GM18951 (cell line): ENCODE measurements at regions not wholly inside any gene's neighbourhood (a gene's known extent, or its start where the extent isn't known, plus 50 kb on each side); places are given as distances from the start of the nearest gene placed in this dataset.

Experiments
- POLR2A ChIP-seq: IDR thresholded peaks from 4 replicates; pipeline ENCODE4 v1.6.1; 2011; ENCODE audit warnings: mild to moderate bottlenecking; ENCODE audit not compliant: insufficient read length, insufficient read depth; ENCODE audit errors: extremely low read depth
- in situ Hi-C: fragments of 300-500 bp; cut with MboI; formaldehyde crosslinking; loops from one replicate; pipeline ENCODE4 v1.12.0; 2022; ENCODE audit warnings: low sequenced_read_pairs, mixed read lengths, inconsistent platforms; ENCODE audit not compliant: unreplicated experiment

DNA sequence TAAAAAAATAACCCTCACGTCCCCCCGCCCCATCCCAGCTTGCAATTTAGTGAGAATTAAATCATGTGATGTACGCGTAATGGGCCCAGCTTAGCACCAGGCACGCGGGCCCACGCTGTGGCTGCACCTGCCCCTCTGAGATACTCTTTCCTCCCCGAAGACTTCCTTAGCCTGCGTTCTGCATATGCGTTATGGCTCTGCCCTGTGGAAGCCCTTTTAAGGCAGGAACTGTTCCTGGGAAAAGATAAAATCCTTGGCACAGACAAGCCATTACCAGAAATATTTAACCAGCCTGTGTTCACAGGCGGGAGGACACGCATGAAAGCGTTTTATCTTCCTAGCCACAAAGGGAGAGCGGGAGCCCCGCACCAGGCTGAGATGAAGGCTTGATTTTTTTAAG lies 311.0 kb downstream of the LRFN2 start:
- in situ Hi-C loops, result loop anchor here (25.0 kb wide), 2 partner anchors 289 to 914 kb away; no protein-coding TSS in a partner anchor
- TF ChIP-seq POLR2A, result no peak

DNA sequence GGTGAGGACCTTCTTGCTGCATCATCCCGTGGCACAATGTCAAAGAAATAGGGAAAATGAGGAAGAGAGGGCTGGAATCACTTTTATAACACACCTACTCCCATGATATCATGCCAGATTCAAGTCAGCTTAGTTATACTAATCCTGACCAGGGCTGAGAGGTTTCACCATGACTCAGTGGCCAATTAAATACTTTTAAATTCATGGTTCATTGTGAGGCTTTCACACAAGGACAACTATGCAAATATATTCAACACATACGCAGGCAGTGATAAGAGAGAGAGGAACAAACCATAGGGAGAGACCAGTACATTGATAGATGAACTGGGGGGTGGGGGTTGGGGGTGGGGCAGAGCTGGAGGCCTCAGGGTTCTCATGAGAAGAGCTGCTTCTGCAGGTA lies 313.1 kb downstream of the LRFN2 start:
- no peak for TF ChIP-seq POLR2A
- in situ Hi-C loops, result no loop called here

DNA sequence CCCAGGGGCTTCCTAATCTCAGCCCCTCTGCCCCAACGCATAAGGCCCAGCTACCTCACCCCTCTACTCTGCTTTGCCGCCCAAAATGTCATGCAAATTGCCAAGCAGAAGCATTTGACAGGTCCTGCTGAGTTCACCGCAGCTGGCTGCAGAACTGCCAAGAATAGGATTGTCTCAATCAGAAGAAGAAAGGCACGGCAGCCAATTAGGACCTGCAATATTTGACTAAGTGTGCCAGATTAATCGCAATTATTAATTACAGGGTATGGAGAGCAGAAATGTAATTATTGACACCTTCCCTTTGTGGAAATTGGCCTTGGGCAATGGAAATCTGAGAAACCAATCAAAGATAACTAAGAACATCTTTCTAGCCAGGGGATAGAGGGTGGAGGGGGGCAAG lies 318.6 kb downstream of the LRFN2 start:
- in situ Hi-C loops, result no loop called here
- TF ChIP-seq POLR2A, result no peak

DNA sequence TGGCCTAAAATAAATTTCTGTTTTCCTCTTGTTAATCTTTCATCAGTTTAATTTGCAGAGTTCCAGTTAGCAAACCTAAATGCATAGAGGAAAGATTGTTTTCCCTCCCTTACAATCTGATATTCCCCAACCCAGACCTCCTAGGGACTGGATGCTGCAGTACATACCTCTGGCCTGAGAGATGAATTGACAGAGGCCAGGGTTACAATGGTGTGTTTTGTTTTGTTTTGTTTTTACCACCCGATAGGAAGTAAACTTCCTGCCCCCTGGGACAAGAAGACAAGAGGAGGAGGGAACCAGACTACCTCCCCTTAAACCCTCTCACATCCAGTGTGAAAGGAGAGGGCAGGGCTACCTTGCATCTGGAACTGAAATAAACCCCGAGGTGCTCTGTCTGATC lies 319.0 kb downstream of the LRFN2 start:
- no peak for TF ChIP-seq POLR2A
- in situ Hi-C loops, result no loop called here

DNA sequence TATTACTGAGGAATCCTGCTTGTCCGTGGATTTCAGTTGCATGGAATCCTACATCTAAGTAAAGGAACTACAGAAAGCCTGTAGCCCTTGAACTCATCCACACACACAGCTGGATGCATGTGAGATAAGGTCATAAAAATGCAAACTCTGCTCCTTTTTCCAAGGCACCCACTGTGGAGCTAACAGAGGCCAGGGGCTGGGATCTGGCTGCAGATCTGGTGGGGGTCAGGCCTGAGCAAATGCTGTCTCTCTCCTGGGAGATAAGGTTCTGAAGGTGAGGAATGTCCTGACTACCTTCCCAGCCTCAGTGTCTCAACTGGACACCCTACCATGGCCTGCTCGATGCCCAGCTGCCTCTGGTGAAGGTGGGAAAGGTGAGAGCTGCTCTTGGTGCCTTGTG lies 321.5 kb downstream of the LRFN2 start:
- in situ Hi-C loops, result no loop called here
- TF ChIP-seq POLR2A, result no peak

DNA sequence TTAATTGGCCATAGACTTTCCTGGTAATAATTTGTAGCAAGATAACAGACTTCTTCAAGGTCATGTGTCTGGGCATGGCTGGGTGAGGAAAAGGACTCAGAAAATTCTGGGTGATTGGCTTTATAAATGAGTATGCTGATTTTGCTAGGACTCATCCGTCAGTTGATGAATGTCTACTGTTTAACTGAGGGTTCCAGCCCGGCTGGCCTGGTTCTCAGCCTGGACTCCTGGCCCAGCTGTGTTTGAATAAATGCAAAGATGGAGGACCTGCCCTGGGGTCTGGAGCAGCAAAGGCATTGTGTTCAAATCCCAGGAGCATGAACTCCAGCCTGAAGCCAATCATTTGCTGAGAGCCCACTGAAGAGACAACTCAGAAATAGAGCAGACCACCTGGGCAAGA lies 323.2 kb downstream of the LRFN2 start:
- no peak for TF ChIP-seq POLR2A
- in situ Hi-C loops, result no loop called here

DNA sequence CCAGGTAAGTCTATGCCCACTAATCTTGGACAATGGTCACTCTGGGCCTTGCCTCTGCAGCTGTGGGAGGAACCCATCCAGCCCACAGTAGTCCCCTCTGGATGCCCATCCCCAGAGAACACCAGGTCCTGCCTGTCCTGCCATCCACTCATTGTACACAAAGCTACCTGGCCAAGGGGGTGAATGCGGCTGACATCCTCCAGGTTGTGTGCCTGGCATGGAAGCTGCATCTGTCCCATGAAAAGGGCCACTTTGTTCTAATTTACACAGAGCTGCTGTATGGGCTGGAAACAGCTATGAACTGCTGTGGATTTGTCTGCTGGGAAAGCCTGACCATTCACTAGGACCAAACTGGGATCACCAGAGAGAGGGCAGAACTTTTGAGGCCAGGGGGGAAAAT lies 324.8 kb downstream of the LRFN2 start:
- no peak for TF ChIP-seq POLR2A
- in situ Hi-C loops, result no loop called here

DNA sequence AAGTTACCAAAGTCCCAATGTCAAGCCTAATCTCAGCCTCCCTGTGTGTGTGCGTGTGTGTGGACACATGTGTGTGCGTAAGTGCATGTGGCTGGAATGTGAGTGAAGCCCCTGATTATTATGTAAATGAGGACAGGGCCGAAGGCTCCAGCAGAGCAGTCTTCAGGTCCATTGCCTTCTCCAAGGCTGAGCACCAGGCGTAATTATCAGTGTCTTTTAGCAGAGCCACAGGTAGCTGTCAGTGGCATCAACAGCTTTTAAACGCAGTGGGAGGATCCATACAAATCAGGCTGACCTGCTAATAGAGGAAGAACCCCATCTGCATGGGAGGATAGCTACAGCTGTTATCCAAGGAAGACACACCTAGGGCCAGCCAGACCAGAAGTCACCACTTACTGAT lies 324.3 kb upstream of the MOCS1 start:
- TF ChIP-seq POLR2A, result no peak
- in situ Hi-C loops, result no loop called here

DNA sequence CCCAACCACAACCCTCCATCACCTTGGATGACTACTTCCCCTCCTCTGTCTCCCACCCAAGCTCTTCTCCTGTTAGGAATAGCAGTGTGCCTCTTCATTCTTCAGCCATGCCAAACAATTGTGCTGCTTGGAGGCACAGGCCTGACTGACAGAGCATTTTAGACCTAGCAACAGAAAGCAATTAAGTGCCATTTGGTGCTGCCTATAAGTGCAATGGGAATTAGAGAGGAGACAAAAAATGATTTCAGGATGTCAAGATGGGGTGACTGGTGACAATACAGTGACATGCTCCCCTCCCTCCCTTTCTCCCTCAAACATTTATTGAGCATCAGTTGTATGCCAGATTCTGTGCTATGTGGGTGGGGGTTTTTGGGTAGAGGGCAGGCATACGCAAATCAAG lies 322.6 kb upstream of the MOCS1 start:
- TF ChIP-seq POLR2A, result no peak
- in situ Hi-C loops, result no loop called here

DNA sequence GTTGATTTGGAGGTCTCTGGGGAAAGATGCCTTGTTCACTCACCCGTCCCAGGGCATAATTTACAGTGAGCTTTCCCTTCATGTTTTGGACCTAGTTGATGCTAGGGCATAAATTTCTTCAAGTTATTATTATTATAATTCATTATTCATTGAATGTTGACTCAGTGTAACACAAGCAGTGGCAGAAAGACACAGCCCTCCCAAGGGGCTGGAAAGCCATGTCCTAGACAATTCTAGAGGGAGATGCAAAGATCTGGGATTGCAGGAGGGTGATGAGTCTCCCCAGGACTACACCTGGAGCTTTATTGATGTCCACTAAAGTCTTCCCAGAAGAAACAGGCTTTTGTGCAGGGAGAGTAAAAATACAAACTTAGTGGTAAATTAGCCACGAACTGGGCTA lies 322.0 kb upstream of the MOCS1 start:
- no peak for TF ChIP-seq POLR2A
- in situ Hi-C loops, result no loop called here

DNA sequence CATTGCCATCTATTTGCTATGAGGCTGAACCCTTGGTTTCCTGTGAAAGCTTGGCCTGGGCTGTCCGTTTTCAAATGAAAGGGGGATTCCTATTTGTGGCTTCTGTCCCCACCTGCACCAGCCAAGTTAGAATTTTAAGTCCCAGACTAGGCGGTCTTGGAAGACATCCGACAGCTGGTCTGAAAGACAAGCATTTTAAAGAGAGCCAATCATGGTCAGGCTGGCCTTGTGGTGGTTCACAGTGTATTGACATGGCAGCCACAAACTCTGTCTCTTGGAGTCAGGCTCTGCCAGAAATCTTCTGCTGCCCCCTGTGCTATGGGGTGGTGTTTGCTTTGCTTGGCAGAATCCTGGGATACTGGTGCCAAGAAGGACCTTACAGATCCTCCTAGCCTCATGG lies 319.2 kb upstream of the MOCS1 start:
- in situ Hi-C loops, result no loop called here
- TF ChIP-seq POLR2A, result no peak

DNA sequence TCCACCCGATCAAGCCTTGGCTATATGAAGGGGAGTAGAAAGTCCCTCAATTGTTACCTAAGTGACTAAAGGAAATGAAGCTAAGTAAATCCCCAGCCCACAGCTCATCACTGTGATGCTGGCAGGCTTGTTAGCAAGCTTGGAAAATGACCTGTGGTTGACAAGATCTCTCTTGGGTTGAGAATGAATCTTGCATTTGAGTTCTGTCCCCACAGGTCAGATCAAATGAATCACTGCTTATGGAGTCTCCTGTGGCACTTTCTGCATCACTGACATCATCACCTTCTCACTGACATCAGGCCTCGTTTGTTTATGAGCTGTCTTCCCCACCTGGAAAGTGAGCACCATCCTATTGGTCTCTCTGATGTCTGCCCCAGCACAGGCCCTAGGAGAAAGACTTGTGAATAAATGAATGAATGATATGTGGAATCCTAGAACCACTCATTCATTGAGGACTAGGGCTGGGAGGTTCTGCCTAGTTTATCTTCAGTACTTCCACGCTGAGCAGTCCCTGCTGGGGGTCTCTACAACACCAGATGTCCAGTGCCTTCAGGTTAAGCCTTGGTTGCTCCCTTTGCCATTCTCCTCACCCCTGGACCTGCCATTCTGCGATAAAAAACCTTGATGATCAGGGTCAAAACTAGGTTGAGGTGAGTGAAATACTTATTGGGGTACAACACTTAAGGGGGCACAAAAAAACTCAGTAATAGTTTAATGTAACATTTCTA lies 318.4 kb upstream of the MOCS1 start:
- TF ChIP-seq POLR2A, result no peak
- in situ Hi-C loops, result no loop called here

DNA sequence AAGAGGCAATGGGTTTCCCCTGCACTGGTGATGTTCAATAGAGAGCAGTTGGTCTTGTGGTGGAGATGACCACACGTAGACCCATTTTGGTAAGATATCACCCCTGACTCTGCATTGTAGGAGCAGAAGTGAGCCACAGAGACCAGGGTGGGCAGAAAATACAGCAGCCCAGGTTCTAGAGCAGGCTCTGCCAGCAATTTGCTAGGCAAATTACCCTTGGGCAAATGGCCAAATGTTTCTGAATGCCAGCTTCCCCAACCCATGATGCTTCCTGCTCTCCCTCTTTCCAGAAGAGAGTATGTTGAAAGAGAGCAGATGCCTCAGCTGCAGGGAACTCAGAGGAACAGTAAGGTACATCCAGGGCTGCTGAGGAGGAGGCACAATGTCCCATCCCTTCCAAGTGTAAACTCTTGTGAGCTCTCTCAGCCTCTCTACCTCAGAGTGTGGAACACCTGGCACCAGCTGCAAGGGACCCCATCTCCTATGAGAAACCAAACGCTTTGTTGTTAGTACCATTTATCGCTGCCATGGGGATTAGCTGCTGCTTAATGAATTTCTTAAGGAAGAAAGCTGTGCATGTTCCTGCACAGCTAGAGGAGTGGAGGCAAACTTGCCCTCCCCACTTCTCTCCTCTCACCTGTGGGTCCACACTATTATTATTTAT lies 317.5 kb upstream of the MOCS1 start:
- in situ Hi-C loops, result no loop called here
- no peak for TF ChIP-seq POLR2A

DNA sequence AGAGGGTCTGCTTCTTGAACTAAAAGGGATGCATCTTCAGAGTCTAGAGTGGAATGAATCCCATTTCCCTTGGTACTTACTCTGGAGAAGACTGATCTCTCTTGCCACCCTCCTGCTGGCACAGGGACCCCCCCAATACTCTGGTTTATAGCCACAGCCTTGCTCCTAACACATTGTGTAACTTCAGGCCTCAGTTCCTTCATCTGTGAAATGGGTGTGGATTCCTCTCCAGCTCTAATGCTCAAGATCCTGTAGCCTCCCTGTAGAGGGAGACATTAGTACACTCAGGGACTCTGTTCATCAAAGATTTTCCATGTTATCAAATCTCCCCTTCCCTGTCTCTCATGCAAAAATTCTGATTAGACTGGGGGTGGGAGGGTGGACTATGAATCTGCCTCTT lies 315.7 kb upstream of the MOCS1 start:
- in situ Hi-C loops, result no loop called here
- no peak for TF ChIP-seq POLR2A
